ENCODE measurements at regions not wholly inside any gene's neighbourhood (a gene's known extent, or its start where the extent isn't known, plus 50 kb on each side); places are given as distances from the start of the nearest gene placed in this dataset.
"Not testable (repeated sequence)": the region's sequence is repeated elsewhere in the genome, so short reads cannot be mapped to it uniquely, and the experiment has no call there.

GRCh38 chr15:62320259-62320658 is 155.2 kb upstream of the C2CD4B start:
- DNase-seq (ENCODE audit: low read depth in 1 of 2, low spot score in 1 of 2) = no peak

GRCh38 chr15:62323353-62323890 is 158.3 kb upstream of the C2CD4B start:
- DNase-seq (ENCODE audit: low read depth in 1 of 2, low spot score in 1 of 2) = no peak

GRCh38 chr15:62324382-62324781 is 159.3 kb upstream of the C2CD4B start:
- no peak for DNase-seq (ENCODE audit: low read depth in 1 of 2, low spot score in 1 of 2)

- DNase-seq (ENCODE audit: low read depth in 1 of 2, low spot score in 1 of 2) = no peak
Measured at GRCh38 chr15:62325597-62325996, 160.5 kb upstream of the C2CD4B start.

- no peak for DNase-seq (ENCODE audit: low read depth in 1 of 2, low spot score in 1 of 2)
Measured at GRCh38 chr15:62326460-62327011, 161.5 kb upstream of the C2CD4B start.

GRCh38 chr15:62327406-62327805 is 162.3 kb upstream of the C2CD4B start:
- no peak for DNase-seq (ENCODE audit: low read depth in 1 of 2, low spot score in 1 of 2)

- not testable (repeated sequence) for DNase-seq (ENCODE audit: low read depth in 1 of 2, low spot score in 1 of 2)
Measured at GRCh38 chr15:62332472-62332871, 167.4 kb upstream of the C2CD4B start.

GRCh38 chr15:62334536-62334935 is 169.5 kb upstream of the C2CD4B start:
- no peak for DNase-seq (ENCODE audit: low read depth in 1 of 2, low spot score in 1 of 2)

- DNase-seq (ENCODE audit: low read depth in 1 of 2, low spot score in 1 of 2) = no peak
Measured at GRCh38 chr15:62337934-62338333, 172.8 kb upstream of the C2CD4B start.

- no peak for DNase-seq (ENCODE audit: low read depth in 1 of 2, low spot score in 1 of 2)
Measured at GRCh38 chr15:62338497-62338896, 173.4 kb upstream of the C2CD4B start.

- no peak for DNase-seq (ENCODE audit: low read depth in 1 of 2, low spot score in 1 of 2)
Measured at GRCh38 chr15:62342959-62343358, 177.9 kb upstream of the C2CD4B start.

GRCh38 chr15:62343397-62343796 is 178.3 kb upstream of the C2CD4B start:
- DNase-seq (ENCODE audit: low read depth in 1 of 2, low spot score in 1 of 2) = no peak

- peak; percentile 9 to 21 for DNase-seq (ENCODE audit: low read depth in 1 of 2, low spot score in 1 of 2)
Measured at GRCh38 chr15:62344806-62345539, 179.9 kb upstream of the C2CD4B start.

- DNase-seq (ENCODE audit: low read depth in 1 of 2, low spot score in 1 of 2) = no peak
Measured at GRCh38 chr15:62346168-62346567, 181.1 kb upstream of the C2CD4B start.

- DNase-seq (ENCODE audit: low read depth in 1 of 2, low spot score in 1 of 2) = no peak
Measured at GRCh38 chr15:62348118-62348517, 183.0 kb upstream of the C2CD4B start.

GRCh38 chr15:62348623-62349022 is 183.5 kb upstream of the C2CD4B start:
- DNase-seq (ENCODE audit: low read depth in 1 of 2, low spot score in 1 of 2) = no peak

GRCh38 chr15:62352817-62353216 is 187.7 kb upstream of the C2CD4B start:
- DNase-seq (ENCODE audit: low read depth in 1 of 2, low spot score in 1 of 2) = no peak

GRCh38 chr15:62357431-62357830 is 192.3 kb upstream of the C2CD4B start:
- DNase-seq (ENCODE audit: low read depth in 1 of 2, low spot score in 1 of 2) = no peak

- DNase-seq (ENCODE audit: low read depth in 1 of 2, low spot score in 1 of 2) = no peak
Measured at GRCh38 chr15:62359416-62359815, 194.3 kb upstream of the C2CD4B start.

- DNase-seq (ENCODE audit: low read depth in 1 of 2, low spot score in 1 of 2) = no peak
Measured at GRCh38 chr15:62360332-62361097, 195.4 kb upstream of the C2CD4B start.

- no peak for DNase-seq (ENCODE audit: low read depth in 1 of 2, low spot score in 1 of 2)
Measured at GRCh38 chr15:62362144-62362543, 197.1 kb upstream of the C2CD4B start.

- no peak for DNase-seq (ENCODE audit: low read depth in 1 of 2, low spot score in 1 of 2)
Measured at GRCh38 chr15:62362608-62363007, 197.5 kb upstream of the C2CD4B start.
